ENCODE measurements at regions not wholly inside any gene's neighbourhood (a gene's known extent, or its start where the extent isn't known, plus 50 kb on each side); places are given as distances from the start of the nearest gene placed in this dataset.

DNA sequence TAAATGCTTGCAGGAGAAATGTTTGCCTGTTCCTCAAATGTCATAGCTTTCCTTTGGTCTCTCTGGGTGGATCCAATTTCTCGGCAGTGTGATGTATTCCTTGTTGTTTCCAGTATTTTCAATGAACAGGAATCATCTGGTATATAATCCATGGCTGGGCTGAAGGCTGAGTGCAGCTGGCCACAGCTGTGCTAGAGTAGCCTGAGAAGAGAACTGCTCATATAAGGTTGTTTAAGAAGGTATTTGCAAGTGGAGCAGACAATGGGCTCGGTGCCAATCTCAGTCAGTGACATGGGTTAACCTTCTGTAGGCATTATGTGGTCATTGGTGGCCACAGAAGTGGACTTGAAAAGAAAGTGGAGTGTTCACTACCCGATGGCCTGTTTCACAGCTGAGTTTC is 390.3 kb downstream of the SPRY1 start:
- POLR2A ChIA-PET: no interaction called here
- Histone ChIP-seq H3F3A (replicated peaks; ENCODE audit: insufficient read depth) (peaks cover 11% of the 10 kb centered on the region), H3K4me3 (ENCODE audit: low read depth in 2 of 2, low read length in 1 of 2) (no peak overlapping the region), H3K9me3 (no peaks in the 10 kb centered on the region), H3K4me2 (no peak overlapping the region), H4K20me1 (ENCODE audit: insufficient read depth) (no peaks in the 10 kb centered on the region), H3K9ac (no peak overlapping the region), H2AFZ (ENCODE audit: low read depth) (no peak overlapping the region), H3K9me2 (no peaks in the 10 kb centered on the region), H3K4me1 (ENCODE audit: control insufficient read depth in 1 of 2, insufficient read depth in 2 of 2, low read depth in 1 of 2, low read length in 1 of 2) (peaks cover 0 to 27% of the 10 kb centered on the region in 2 experiments; a peak in 2 of 4 replicates), H3K27me3 (ENCODE audit: insufficient read depth) (no peaks in the 10 kb centered on the region), H3K36me3 (replicated peaks in 1 of 2; ENCODE audit: control insufficient read depth in 1 of 2, insufficient read depth in 2 of 2, low read length in 1 of 2) (no peaks in the 10 kb centered on the region), H3K79me2 (ENCODE audit: insufficient read depth) (no peaks in the 10 kb centered on the region), H3K27ac (ENCODE audit: low read depth in 2 of 2, low read length in 1 of 2) (no peak overlapping the region)
- CTCF ChIA-PET: no interaction called here
- WGBS (ENCODE audit: low lambda C conversion rate): 82% methylated on average over 3 of the region's 3 CpGs
- DNase-seq: no peak
- TF ChIP-seq MXI1 (IDR thresholded peaks at IDR 0.05; ENCODE audit: low read depth, low read length) (no peak), EZH2phosphoT487 (IDR thresholded peaks at IDR 0.05; ENCODE audit: borderline replicate concordance, low read depth) (no peak), RFX5 (IDR thresholded peaks at IDR 0.05; ENCODE audit: low read length) (no peak)
- TF ChIP-seq, protein P1, sequence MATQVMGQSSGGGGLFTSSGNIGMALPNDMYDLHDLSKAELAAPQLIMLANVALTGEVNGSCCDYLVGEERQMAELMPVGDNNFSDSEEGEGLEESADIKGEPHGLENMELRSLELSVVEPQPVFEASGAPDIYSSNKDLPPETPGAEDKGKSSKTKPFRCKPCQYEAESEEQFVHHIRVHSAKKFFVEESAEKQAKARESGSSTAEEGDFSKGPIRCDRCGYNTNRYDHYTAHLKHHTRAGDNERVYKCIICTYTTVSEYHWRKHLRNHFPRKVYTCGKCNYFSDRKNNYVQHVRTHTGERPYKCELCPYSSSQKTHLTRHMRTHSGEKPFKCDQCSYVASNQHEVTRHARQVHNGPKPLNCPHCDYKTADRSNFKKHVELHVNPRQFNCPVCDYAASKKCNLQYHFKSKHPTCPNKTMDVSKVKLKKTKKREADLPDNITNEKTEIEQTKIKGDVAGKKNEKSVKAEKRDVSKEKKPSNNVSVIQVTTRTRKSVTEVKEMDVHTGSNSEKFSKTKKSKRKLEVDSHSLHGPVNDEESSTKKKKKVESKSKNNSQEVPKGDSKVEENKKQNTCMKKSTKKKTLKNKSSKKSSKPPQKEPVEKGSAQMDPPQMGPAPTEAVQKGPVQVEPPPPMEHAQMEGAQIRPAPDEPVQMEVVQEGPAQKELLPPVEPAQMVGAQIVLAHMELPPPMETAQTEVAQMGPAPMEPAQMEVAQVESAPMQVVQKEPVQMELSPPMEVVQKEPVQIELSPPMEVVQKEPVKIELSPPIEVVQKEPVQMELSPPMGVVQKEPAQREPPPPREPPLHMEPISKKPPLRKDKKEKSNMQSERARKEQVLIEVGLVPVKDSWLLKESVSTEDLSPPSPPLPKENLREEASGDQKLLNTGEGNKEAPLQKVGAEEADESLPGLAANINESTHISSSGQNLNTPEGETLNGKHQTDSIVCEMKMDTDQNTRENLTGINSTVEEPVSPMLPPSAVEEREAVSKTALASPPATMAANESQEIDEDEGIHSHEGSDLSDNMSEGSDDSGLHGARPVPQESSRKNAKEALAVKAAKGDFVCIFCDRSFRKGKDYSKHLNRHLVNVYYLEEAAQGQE (IDR thresholded peaks at IDR 0.05; ENCODE audit: low read depth, low read length): no peak

DNA sequence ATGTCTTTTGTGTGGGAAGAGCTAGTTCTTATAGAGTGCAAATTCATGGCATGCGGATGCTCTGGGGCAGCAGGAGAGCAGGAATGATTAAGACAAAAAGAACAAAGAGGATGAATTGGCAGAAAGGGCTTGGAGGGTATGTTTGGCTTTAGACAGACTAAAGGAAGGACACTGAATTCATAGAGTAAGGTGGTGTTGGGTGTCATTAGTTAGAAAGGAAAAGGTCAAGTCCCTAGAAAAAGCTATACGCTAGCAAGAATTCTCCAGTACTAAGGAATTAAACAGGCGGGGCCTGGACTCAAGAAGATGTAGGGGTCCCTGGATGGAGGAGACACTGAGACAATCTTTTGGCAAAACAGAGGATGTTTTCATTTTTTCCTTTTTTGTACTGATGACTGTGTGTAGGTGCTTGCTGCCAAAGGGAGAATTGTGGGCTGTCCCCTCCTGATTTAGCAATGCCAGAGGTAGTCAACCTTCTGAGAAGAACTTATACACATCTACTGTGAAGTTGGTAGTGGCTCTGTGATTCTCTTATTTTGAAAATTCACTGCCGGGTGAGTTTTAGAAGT is 391.0 kb downstream of the SPRY1 start:
- POLR2A ChIA-PET: no interaction called here
- no peaks in the 10 kb centered on the region for H3K9me2 ChIP-seq

GRCh38 chr4:123788577-123788976 is 392.0 kb downstream of the SPRY1 start:
- Histone ChIP-seq H3K27ac (ENCODE audit: low read depth in 2 of 2, low read length in 1 of 2) (no peak overlapping the region), H3K9me3 (no peaks in the 10 kb centered on the region), H3K4me3 (ENCODE audit: low read depth in 2 of 2, low read length in 1 of 2) (no peak overlapping the region), H4K20me1 (ENCODE audit: insufficient read depth) (no peaks in the 10 kb centered on the region), H3K36me3 (replicated peaks in 1 of 2; ENCODE audit: control insufficient read depth in 1 of 2, insufficient read depth in 2 of 2, low read length in 1 of 2) (no peaks in the 10 kb centered on the region), H3F3A (replicated peaks; ENCODE audit: insufficient read depth) (peaks cover 4% of the 10 kb centered on the region), H3K27me3 (ENCODE audit: insufficient read depth) (no peaks in the 10 kb centered on the region), H3K4me2 (no peak overlapping the region), H3K9ac (no peak overlapping the region), H3K79me2 (ENCODE audit: insufficient read depth) (no peaks in the 10 kb centered on the region), H2AFZ (ENCODE audit: low read depth) (no peak overlapping the region), H3K4me1 (ENCODE audit: control insufficient read depth in 1 of 2, insufficient read depth in 2 of 2, low read depth in 1 of 2, low read length in 1 of 2) (peaks cover 0 to 16% of the 10 kb centered on the region in 2 experiments; a peak in 2 of 4 replicates), H3K9me2 (no peaks in the 10 kb centered on the region)
- ChIA-PET CTCF (interaction anchor here (1.5 kb wide), 1 partner anchor 16 kb away, joined by 4 read pairs; no protein-coding TSS in a partner anchor), POLR2A (no interaction called here)
- no peak for DNase-seq
- TF ChIP-seq NRF1 (IDR thresholded peaks at IDR 0.05; ENCODE audit: low read depth, low read length): no peak
- TF ChIP-seq, protein P2, sequence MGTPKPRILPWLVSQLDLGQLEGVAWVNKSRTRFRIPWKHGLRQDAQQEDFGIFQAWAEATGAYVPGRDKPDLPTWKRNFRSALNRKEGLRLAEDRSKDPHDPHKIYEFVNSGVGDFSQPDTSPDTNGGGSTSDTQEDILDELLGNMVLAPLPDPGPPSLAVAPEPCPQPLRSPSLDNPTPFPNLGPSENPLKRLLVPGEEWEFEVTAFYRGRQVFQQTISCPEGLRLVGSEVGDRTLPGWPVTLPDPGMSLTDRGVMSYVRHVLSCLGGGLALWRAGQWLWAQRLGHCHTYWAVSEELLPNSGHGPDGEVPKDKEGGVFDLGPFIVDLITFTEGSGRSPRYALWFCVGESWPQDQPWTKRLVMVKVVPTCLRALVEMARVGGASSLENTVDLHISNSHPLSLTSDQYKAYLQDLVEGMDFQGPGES (IDR thresholded peaks at IDR 0.05; ENCODE audit: low read depth, low read length): no peak
- no peak for TF ChIP-seq RCOR1 (IDR thresholded peaks at IDR 0.05; ENCODE audit: low read length)
- no peak for TF ChIP-seq EZH2phosphoT487 (IDR thresholded peaks at IDR 0.05; ENCODE audit: borderline replicate concordance, low read depth)
- TF ChIP-seq RFX5 (IDR thresholded peaks at IDR 0.05; ENCODE audit: low read length): no peak
- no peak for TF ChIP-seq ZBTB33 (IDR thresholded peaks at IDR 0.05; ENCODE audit: borderline replicate concordance, low read depth)
- no peak for TF ChIP-seq TAF1 (IDR thresholded peaks at IDR 0.05; ENCODE audit: borderline replicate concordance, low read depth, low read length)
- TF ChIP-seq TCF12 (IDR thresholded peaks at IDR 0.05): no peak
- TF ChIP-seq GABPA (IDR thresholded peaks at IDR 0.05; ENCODE audit: low read depth): no peak
- TF ChIP-seq RAD21 (IDR thresholded peaks at IDR 0.05; ENCODE audit: low read length): no peak
- no peak for TF ChIP-seq USF1 (IDR thresholded peaks at IDR 0.05; ENCODE audit: borderline replicate concordance, low read depth)

More for the DNA sequence above, 391.0 kb downstream of the SPRY1 start:
- Histone ChIP-seq H3K27me3 (ENCODE audit: insufficient read depth) (no peaks in the 10 kb centered on the region), H3K27ac (ENCODE audit: low read depth in 2 of 2, low read length in 1 of 2) (no peak overlapping the region), H2AFZ (ENCODE audit: low read depth) (no peak overlapping the region), H3K79me2 (ENCODE audit: insufficient read depth) (no peaks in the 10 kb centered on the region), H3K9ac (no peak overlapping the region), H3K36me3 (replicated peaks in 1 of 2; ENCODE audit: control insufficient read depth in 1 of 2, insufficient read depth in 2 of 2, low read length in 1 of 2) (no peaks in the 10 kb centered on the region), H3F3A (replicated peaks; ENCODE audit: insufficient read depth) (peaks cover 11% of the 10 kb centered on the region), H3K4me1 (ENCODE audit: control insufficient read depth in 1 of 2, insufficient read depth in 2 of 2, low read depth in 1 of 2, low read length in 1 of 2) (peaks cover 0 to 26% of the 10 kb centered on the region in 2 experiments; a peak in 2 of 4 replicates), H3K4me2 (no peak overlapping the region), H4K20me1 (ENCODE audit: insufficient read depth) (no peaks in the 10 kb centered on the region), H3K4me3 (ENCODE audit: low read depth in 2 of 2, low read length in 1 of 2) (no peak overlapping the region), H3K9me3 (no peaks in the 10 kb centered on the region)
- TF ChIP-seq RFX5 (IDR thresholded peaks at IDR 0.05; ENCODE audit: low read length): no peak
- DNase-seq: no peak
- CTCF ChIA-PET: interaction anchor here (1.5 kb wide), 1 partner anchor 15 kb away, joined by 4 read pairs; no protein-coding TSS in a partner anchor
- WGBS (ENCODE audit: low lambda C conversion rate): 97% methylated on average over 4 of the region's 4 CpGs

All from SK-N-SH (cell line).